ENCODE measurements at regions not wholly inside any gene's neighbourhood (a gene's known extent, or its start where the extent isn't known, plus 50 kb on each side); places are given as distances from the start of the nearest gene placed in this dataset.

DNA sequence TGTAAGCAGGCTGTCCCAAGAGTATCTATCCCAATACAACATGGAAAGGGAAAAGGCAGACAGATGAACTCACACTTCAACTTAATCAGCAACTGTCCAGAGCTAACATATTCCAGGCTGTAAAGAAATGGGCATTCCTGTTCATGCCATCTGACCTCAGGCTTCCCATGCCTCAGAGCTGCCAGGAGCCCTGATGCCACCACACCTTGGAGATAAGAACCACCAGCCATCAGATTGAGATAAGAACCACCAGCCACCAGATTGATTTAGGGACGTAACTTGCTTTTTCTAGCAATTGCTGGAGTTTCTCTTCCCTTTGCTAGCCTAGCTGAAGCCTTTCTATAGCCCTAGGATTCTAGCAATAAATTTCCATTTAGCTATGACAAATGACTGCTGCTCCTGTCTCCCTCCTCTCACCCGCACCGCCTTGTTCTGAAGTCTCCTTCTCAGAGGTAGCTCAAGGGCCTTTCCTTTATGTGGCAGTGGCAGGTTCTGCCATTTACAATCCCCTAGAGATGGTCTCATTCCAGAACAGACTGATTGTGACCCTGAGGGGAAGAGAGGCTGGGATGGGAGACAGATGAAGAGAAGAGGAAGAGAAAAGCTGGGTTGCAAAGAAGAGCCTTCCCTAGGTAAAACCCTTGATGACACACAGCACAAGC lies 88.0 kb upstream of the CTTNBP2NL start:
- FAIRE-seq: no peak
- TF ChIP-seq, protein P1, sequence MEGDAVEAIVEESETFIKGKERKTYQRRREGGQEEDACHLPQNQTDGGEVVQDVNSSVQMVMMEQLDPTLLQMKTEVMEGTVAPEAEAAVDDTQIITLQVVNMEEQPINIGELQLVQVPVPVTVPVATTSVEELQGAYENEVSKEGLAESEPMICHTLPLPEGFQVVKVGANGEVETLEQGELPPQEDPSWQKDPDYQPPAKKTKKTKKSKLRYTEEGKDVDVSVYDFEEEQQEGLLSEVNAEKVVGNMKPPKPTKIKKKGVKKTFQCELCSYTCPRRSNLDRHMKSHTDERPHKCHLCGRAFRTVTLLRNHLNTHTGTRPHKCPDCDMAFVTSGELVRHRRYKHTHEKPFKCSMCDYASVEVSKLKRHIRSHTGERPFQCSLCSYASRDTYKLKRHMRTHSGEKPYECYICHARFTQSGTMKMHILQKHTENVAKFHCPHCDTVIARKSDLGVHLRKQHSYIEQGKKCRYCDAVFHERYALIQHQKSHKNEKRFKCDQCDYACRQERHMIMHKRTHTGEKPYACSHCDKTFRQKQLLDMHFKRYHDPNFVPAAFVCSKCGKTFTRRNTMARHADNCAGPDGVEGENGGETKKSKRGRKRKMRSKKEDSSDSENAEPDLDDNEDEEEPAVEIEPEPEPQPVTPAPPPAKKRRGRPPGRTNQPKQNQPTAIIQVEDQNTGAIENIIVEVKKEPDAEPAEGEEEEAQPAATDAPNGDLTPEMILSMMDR (IDR thresholded peaks at IDR 0.05; ENCODE audit: insufficient read depth, missing control alignments): no peak
- no peak for DNase-seq (ENCODE audit: insufficient read length, low spot score)

DNA sequence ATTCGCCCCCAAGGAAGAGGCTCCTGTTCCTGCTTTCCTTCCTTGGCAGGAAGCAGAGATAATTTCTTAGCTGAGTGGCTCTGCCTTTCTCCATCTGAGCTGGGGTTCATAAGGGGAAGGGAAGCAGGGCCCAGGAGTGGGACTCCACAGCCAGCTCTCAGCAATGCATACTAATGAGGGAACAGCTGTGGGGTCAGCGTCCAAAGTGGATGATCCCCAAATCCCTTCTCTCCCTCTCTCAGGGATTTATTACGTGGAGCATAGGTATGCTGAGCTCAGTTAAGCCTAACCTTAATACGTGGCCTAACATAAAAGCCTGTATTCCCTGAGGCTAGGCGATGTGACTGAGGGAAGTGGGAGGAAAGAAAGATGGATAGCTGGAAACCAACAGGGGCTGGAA lies 87.3 kb upstream of the CTTNBP2NL start:
- no peak for FAIRE-seq
- TF ChIP-seq, protein P1 (IDR thresholded peaks at IDR 0.05; ENCODE audit: insufficient read depth, missing control alignments): no peak
- no peak for DNase-seq (ENCODE audit: insufficient read length, low spot score)

DNA sequence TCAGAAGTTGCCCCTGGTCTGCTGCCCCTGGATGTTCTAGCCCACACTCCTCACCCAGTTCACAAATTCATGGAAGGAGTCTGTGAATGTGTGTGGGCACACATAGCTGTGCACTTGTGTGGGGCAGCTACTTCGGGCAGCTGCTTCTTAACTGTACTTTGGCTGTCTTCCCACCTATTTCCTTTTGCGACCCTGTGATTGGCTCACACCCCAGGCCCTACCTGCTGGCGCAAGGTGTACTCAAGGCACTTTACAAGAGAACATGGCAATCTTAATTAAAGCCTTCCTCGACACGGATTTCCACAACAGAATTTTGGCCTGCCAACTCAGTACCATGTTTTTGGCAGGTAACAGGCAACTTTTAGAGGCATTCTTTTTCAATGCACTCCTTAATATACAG lies 86.5 kb upstream of the CTTNBP2NL start:
- TF ChIP-seq, protein P1 (IDR thresholded peaks at IDR 0.05; ENCODE audit: insufficient read depth, missing control alignments): no peak
- DNase-seq (ENCODE audit: insufficient read length, low spot score) (no peak), FAIRE-seq (no peak)

DNA sequence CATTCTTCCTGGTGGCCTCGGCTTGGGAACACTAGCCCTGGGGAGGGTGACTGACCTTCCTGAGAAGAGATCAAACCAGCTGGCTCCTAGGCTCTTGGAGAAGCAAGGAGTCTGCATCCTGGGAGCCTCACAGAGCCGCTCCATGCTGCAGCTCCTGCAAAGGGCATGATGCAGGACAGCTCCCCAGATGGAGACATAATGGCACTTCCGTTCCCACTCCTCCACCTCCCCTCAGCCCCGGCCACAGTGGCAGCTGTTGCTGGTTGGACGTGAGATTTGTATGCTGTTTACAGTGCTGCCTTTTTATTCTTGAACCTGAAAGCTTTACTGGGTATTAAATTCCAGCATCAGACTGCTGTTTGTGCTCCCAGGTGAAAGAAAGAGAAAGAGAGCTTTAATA lies 83.7 kb upstream of the CTTNBP2NL start:
- DNase-seq (ENCODE audit: insufficient read length, low spot score): no peak
- TF ChIP-seq, protein P1 (IDR thresholded peaks at IDR 0.05; ENCODE audit: insufficient read depth, missing control alignments): no peak
- FAIRE-seq: no peak

DNA sequence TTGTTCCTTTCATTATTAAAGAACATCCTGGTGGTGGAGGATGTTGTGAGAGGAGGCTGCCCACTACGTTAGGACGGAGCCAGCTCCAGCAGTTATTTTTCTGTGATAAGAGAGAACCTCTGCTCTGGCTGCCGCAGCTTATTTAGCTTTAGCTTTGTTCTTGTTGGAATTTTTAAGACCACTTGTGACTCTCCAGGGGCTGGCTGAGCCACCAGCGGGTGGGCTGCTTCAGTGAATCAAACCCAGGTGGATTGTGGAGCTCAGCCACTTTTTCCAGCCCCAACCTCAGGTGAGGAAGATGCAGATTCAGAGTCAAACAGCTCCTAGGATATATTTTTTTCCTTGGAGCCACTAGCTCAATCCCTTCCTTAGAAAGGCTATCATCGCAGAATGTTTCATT lies 83.1 kb upstream of the CTTNBP2NL start:
- no peak for FAIRE-seq
- DNase-seq (ENCODE audit: insufficient read length, low spot score): no peak
- TF ChIP-seq, protein P1 (IDR thresholded peaks at IDR 0.05; ENCODE audit: insufficient read depth, missing control alignments): no peak

DNA sequence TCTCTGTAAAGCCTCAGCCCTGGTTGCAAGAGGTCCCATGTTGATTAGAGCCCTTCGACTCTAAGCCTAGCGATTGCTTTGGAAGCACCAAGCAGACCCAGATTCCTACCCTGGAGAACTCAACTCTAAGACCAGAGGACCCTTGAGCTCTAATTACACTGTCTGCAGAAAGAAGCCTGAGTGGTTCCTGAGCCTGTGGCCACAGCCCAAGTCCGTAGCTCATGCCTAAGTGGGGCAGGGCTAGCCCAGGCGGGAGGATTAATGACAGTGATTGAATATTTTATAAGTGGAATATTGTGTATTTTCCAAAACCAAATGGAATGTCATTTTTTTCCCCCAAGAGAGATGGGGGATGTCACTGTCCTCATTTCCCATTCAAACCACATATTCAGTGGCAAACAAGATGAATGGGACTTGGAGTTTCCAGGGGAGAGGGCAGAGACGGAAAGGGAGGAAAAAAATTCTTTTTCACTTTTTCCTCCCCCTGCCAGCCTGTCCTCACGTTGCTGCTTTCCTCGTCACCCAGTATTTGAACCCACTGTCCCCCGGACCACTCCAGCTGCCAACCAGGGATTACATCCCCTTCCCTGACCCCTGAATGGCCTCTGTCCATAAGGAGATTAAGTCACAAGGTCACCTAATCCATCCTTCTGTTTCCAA lies 79.6 kb upstream of the CTTNBP2NL start:
- TF ChIP-seq, protein P1 (IDR thresholded peaks at IDR 0.05; ENCODE audit: insufficient read depth, missing control alignments): no peak
- DNase-seq (ENCODE audit: insufficient read length, low spot score): no peak
- FAIRE-seq: no peak

DNA sequence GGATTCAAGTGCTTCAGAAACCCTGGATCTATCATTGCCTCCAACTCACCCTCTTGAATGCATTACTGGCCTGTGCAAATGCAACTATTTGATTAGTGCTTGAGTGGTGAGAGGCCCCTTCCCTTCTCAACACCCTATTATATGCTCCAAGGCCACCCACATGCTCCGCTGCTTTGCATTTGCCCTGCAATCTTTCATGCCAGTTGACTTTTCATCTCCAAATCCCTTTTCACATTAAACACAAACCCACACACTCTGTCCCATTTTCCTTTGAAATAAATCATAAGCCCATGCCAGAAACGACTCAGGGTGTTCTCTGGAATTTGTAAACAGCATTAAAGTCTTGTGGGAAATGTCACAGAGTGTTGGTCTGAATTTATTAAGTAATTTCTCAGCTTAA lies 78.9 kb upstream of the CTTNBP2NL start:
- TF ChIP-seq, protein P1 (IDR thresholded peaks at IDR 0.05; ENCODE audit: insufficient read depth, missing control alignments): no peak
- FAIRE-seq (no peak), DNase-seq (ENCODE audit: insufficient read length, low spot score) (no peak)

All from D721Med (cell line).